BE2C (cell line): ENCODE measurements at regions not wholly inside any gene's neighbourhood (a gene's known extent, or its start where the extent isn't known, plus 50 kb on each side); places are given as distances from the start of the nearest gene placed in this dataset.
"Not testable (repeated sequence)": the region's sequence is repeated elsewhere in the genome, so short reads cannot be mapped to it uniquely, and the experiment has no call there.

Source experiments
- DNase-seq: peaks from one replicate; pipeline ENCODE4 v3.0.0-alpha.2; 2020
- H3K27me3 ChIP-seq: fragments of 250-450 bp; sonication (Bioruptor Pico); 2 replicates; pipeline ENCODE4 v1.5.1; 2020; ENCODE audit warnings: mild to moderate bottlenecking
- H3K36me3 ChIP-seq: fragments of 250-450 bp; sonication (Bioruptor Pico); 2 replicates; pipeline ENCODE4 v1.5.1; 2020; ENCODE audit warnings: mild to moderate bottlenecking
- H3K4me1 ChIP-seq: fragments of 250-450 bp; sonication (Bioruptor Pico); 2 replicates; pipeline ENCODE4 v1.5.1; 2020
- H3K4me3 ChIP-seq: 2 replicates; pipeline ENCODE4 v1.5.1; 2011; ENCODE audit warnings: low read depth, low read length
- H3K9me3 ChIP-seq: fragments of 250-450 bp; sonication (Bioruptor Pico); 2 replicates; pipeline ENCODE4 v1.5.1; 2020
- CTCF ChIP-seq: IDR thresholded peaks from 2 replicates; pipeline ENCODE4 v1.5.1; 2012; ENCODE audit warnings: mild to moderate bottlenecking, low read depth, low read length

GRCh38 chr7:114151777-114152176, 233.0 kb upstream of the PPP1R3A start:
- Histone ChIP-seq H3K9me3 (no peaks in the 10 kb centered on the region), H3K27me3 (no peaks in the 10 kb centered on the region), H3K4me3 (no peak overlapping the region), H3K36me3 (no peaks in the 10 kb centered on the region), H3K4me1 (no peaks in the 10 kb centered on the region)
- no peak for TF ChIP-seq CTCF
- no peak for DNase-seq

- TF ChIP-seq CTCF, result no peak
These were observed 231.9 kb upstream of the PPP1R3A start for GRCh38 chr7:114150689-114151088.

GRCh38 chr7:114148779-114149178, 230.0 kb upstream of the PPP1R3A start:
- H3K36me3 ChIP-seq, result no peaks in the 10 kb centered on the region
- TF ChIP-seq CTCF, result no peak
- no peak for DNase-seq
- H3K9me3 ChIP-seq, result no peaks in the 10 kb centered on the region
- no peaks in the 10 kb centered on the region for H3K27me3 ChIP-seq
- no peak overlapping the region for H3K4me3 ChIP-seq
- no peaks in the 10 kb centered on the region for H3K4me1 ChIP-seq

More at GRCh38 chr7:114150689-114151088, 231.9 kb upstream of the PPP1R3A start:
- Histone ChIP-seq H3K4me3 (no peak overlapping the region), H3K27me3 (no peaks in the 10 kb centered on the region), H3K4me1 (no peaks in the 10 kb centered on the region), H3K36me3 (no peaks in the 10 kb centered on the region), H3K9me3 (no peaks in the 10 kb centered on the region)
- no peak for DNase-seq

GRCh38 chr7:114141415-114141814, 222.6 kb upstream of the PPP1R3A start:
- Histone ChIP-seq H3K9me3 (no peaks in the 10 kb centered on the region), H3K27me3 (no peaks in the 10 kb centered on the region), H3K36me3 (no peaks in the 10 kb centered on the region), H3K4me1 (no peaks in the 10 kb centered on the region), H3K4me3 (no peak overlapping the region)
- no peak for TF ChIP-seq CTCF
- no peak for DNase-seq

- Histone ChIP-seq H3K4me1 (no peaks in the 10 kb centered on the region), H3K9me3 (no peaks in the 10 kb centered on the region), H3K4me3 (no peak overlapping the region), H3K36me3 (no peaks in the 10 kb centered on the region), H3K27me3 (no peaks in the 10 kb centered on the region)
- DNase-seq, result no peak
- TF ChIP-seq CTCF, result no peak
These were observed 221.8 kb upstream of the PPP1R3A start for GRCh38 chr7:114140561-114140960.

- DNase-seq, H3K4me3 ChIP-seq, H3K36me3 ChIP-seq, H3K9me3 ChIP-seq, H3K4me1 ChIP-seq, H3K27me3 ChIP-seq: not testable (repeated sequence)
These were observed 220.9 kb upstream of the PPP1R3A start for GRCh38 chr7:114139690-114140089.

GRCh38 chr7:114138587-114138986, 219.8 kb upstream of the PPP1R3A start:
- H3K36me3 ChIP-seq, result no peaks in the 10 kb centered on the region
- no peak overlapping the region for H3K4me3 ChIP-seq
- no peaks in the 10 kb centered on the region for H3K27me3 ChIP-seq
- no peak for DNase-seq
- H3K4me1 ChIP-seq, result no peaks in the 10 kb centered on the region
- no peak for TF ChIP-seq CTCF
- no peaks in the 10 kb centered on the region for H3K9me3 ChIP-seq
